Ovary (tissue), 7 donors: ENCODE measurements at regions not wholly inside any gene's neighbourhood (a gene's known extent, or its start where the extent isn't known, plus 50 kb on each side); places are given as distances from the start of the nearest gene placed in this dataset.

Source experiments
- DNase-seq, 5 donors: peaks; one replicate each; pipeline ENCODE4 v3.0.0-alpha.2; 2019 to 2020
- H3K27ac ChIP-seq, 2 donors: fragments of 200-600 bp; one replicate each; pipeline versions ENCODE4 v1.5.1 to v1.8.0; 2019 to 2022
- H3K27me3 ChIP-seq: fragments of 200-600 bp; one replicate; pipeline ENCODE4 v1.8.0; 2022
- H3K36me3 ChIP-seq: fragments of 200-600 bp; sonication (generic); one replicate; pipeline ENCODE4 v1.5.1; 2019
- H3K4me1 ChIP-seq: one replicate; pipeline ENCODE4 v1.8.1; 2013; ENCODE audit warnings: mild to moderate bottlenecking, moderate library complexity; ENCODE audit not compliant: insufficient read depth
- H3K4me3 ChIP-seq: fragments of 200-600 bp; sonication (generic); one replicate; pipeline ENCODE4 v1.5.1; 2017
- H3K9me3 ChIP-seq, 2 donors: fragments of 200-600 bp in 1 of 2; sonication (generic) in 1 of 2; one replicate each; pipeline versions ENCODE4 v1.5.1 to v1.8.1; 2013 to 2019; ENCODE audit warnings: mild to moderate bottlenecking in 1 of 2, moderate library complexity in 1 of 2
- CTCF ChIP-seq, 3 donors: fragments of 450-650 bp in 2 of 3; fragments of 200-600 bp in 1 of 3; IDR thresholded peaks; one replicate each; pipeline versions ENCODE4 v1.5.1 to v1.8.0; 2016 to 2022; ENCODE audit warnings: antibody characterized with exemption in 3 of 3, mild to moderate bottlenecking in 1 of 3
- EP300 ChIP-seq: sonication (generic); formaldehyde crosslinking; IDR thresholded peaks from one replicate; pipeline ENCODE4 v1.6.1; 2017; ENCODE audit warnings: antibody characterized with exemption
- POLR2A ChIP-seq: fragments of 450-650 bp; IDR thresholded peaks from one replicate; pipeline ENCODE4 v1.6.1; 2017; ENCODE audit warnings: antibody characterized with exemption, mild to moderate bottlenecking, moderate library complexity
- WGBS, 3 donors: extraction: QIAGEN DNeasy Blood & Tissue Kit in 1 of 3; methylation state at CpG; one replicate each; pipeline versions ENCODE4 v1.1.5 to v1.1.7; 2013 to 2017; 5-methylcytosine and 5-hydroxymethylcytosine counted together
- intact Hi-C, 4 donors: fragments of 100-400 bp; cut with DNase I; formaldehyde crosslinking; loops; one replicate each; pipeline versions ENCODE4 v1.11.0 to v1.15.1; 2022 to 2023
- donor health status: DM: no; HTN: no; CAD: no; lungs with moderate emphysema.
- donor health status: DM: no; HTN: no; CAD: no.
- donor health status: Bipolar disorder and iron deficiency.
- donor health status: DM: no; HTN: no; CAD: no.
- donor health status: DM: yes; HTN: yes; CAD: no.

DNA sequence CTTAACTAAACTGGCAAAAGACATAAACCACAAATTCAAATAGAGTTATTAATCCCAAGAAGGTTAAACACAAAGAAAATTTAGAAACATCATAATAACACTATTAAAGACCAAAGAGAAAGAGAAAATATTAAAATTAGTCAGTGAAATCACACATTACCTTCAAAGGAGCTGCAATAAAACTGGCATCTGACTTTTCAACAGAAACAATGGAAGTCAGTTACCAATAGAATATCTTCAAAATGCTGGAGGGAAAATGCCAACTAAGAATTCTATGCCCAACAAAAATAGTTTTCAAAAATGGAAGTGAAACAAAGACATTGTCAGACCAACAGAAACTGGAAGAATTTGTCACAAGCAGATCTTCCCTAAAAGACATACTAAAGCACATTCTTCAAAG, 68.7 kb upstream of the RNF7 start:
- H3K27me3 ChIP-seq: no peaks in the 10 kb centered on the region
- no peak overlapping the region for H3K4me3 ChIP-seq
- no peak for DNase-seq
- no peak overlapping the region for H3K27ac ChIP-seq
- peaks cover 2% of the 10 kb centered on the region for H3K4me1 ChIP-seq
- TF ChIP-seq POLR2A (no peak), CTCF (IDR thresholded peaks at IDR 0.05) (no peak), EP300 (no peak)
- no peaks in the 10 kb centered on the region for H3K36me3 ChIP-seq
- no peaks in the 10 kb centered on the region for H3K9me3 ChIP-seq
- intact Hi-C loops: no loop called here

- H3K27ac ChIP-seq: no peak overlapping the region
- H3K36me3 ChIP-seq: no peaks in the 10 kb centered on the region
- no peak overlapping the region for H3K4me3 ChIP-seq
- intact Hi-C loops: no loop called here
- no peaks in the 10 kb centered on the region for H3K9me3 ChIP-seq
- H3K4me1 ChIP-seq: no peaks in the 10 kb centered on the region
- DNase-seq: no peak
- TF ChIP-seq POLR2A: no peak
- no peak for TF ChIP-seq CTCF (IDR thresholded peaks at IDR 0.05)
- TF ChIP-seq EP300: no peak
- H3K27me3 ChIP-seq: no peaks in the 10 kb centered on the region
Measured at GRCh38 chr3:141677701-141678100, 60.4 kb upstream of the RNF7 start.

DNA sequence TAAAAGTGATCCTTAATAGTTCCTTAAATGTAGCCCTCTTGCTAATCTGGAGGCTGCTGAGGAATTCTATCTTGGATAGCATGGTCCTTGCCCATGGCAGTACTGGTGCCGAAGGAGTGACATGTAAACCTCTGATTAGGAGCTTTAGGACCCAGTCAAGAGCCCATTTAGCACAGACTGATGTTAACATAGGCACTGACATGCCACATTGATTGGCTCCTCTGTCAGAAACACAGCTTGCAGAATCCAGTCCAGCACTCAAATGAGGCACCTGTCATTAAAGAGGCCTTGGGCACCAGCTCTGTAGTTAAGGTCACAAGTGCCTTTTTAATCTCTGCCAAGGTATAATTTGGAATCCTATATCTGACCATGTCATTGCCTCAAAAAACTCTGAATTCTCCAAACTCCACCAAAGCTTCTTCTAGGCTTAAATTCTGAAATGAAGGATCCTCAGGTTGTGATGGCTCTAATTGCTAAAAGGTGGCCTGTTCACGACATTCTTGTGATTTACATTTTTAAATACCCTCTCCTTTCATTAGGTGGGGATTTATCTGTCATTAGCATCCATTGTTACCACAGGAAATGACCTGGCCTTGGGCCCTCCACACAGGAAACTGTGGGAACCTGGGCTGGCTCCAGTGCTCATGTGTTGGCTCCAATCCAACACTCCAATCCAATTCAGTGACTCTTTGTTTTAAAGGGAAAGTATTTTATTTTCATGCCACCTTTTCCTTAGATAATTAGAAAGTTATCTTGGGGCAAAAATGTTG, 57.3 kb upstream of the RNF7 start:
- H3K36me3 ChIP-seq: no peaks in the 10 kb centered on the region
- no peak overlapping the region for H3K27ac ChIP-seq
- H3K27me3 ChIP-seq: no peaks in the 10 kb centered on the region
- WGBS, 3 donors: 65 to 79% (median 76%) methylated on average over 2 of the region's 2 CpGs
- no peaks in the 10 kb centered on the region for H3K4me1 ChIP-seq
- intact Hi-C loops: no loop called here
- no peak for DNase-seq
- H3K9me3 ChIP-seq: no peaks in the 10 kb centered on the region
- H3K4me3 ChIP-seq: no peak overlapping the region
- TF ChIP-seq POLR2A: no peak
- no peak for TF ChIP-seq CTCF (IDR thresholded peaks at IDR 0.05)
- no peak for TF ChIP-seq EP300

DNA sequence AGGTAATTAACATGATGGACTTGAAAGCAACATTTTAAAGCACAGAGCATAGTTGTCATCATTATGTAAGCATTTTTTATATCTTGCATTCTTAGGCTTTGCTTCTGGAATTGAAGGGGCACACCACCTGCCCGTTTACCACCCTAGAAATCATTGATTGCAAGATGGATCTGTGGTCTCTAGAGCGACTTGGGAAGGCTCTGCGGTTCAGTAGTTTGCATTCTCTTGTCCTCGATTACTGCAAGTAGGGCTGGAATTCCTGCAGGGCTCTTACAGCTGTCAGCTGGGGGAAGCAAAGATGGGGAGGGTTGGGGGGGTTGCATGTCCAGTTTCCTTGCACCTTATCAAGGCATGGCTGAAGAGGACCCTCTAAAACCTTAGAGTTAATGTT, 56.7 kb upstream of the RNF7 start:
- Histone ChIP-seq H3K36me3 (no peaks in the 10 kb centered on the region), H3K27ac (no peak overlapping the region), H3K4me3 (no peak overlapping the region), H3K27me3 (no peaks in the 10 kb centered on the region), H3K4me1 (peaks cover 2% of the 10 kb centered on the region), H3K9me3 (no peaks in the 10 kb centered on the region)
- DNase-seq: no peak
- intact Hi-C loops: no loop called here
- WGBS, 3 donors: 39 to 63% (median 42%) methylated on average over 4 of the region's 4 CpGs
- TF ChIP-seq POLR2A (no peak), EP300 (no peak), CTCF (IDR thresholded peaks at IDR 0.05) (no peak)
